ENCODE measurements at regions not wholly inside any gene's neighbourhood (a gene's known extent, or its start where the extent isn't known, plus 50 kb on each side); places are given as distances from the start of the nearest gene placed in this dataset.

DNA sequence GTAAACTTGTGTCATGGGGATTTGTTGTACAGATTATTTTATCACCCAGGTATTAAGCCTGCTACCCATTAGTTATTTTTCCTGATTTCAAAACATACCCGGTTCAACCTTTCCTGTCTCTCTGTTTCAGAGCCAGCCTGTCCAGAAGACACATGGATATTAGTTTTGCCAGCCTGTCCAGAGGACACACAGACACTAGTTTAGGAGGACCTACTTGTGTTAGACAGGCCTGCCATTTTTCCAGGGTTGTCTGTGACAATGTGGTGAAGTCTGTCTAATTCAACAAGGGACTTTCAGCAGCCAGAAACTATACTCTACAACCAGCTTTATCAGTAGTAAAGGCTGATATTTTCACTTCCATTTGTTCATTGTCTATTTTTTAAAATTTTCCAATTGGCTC lies 56.1 kb upstream of the DCC start:
- TF ChIP-seq CTCF (IDR thresholded peaks at IDR 0.05) (no peak), SIN3A (IDR thresholded peaks at IDR 0.05; ENCODE audit: borderline replicate concordance, low read depth, low read length) (no peak), POLR2AphosphoS5 (IDR thresholded peaks at IDR 0.05; ENCODE audit: low read depth, low read length) (no peak), EZH2phosphoT487 (IDR thresholded peaks at IDR 0.05; ENCODE audit: borderline replicate concordance, low read depth) (no peak), ELF1 (IDR thresholded peaks at IDR 0.05) (no peak), FOXM1 (IDR thresholded peaks at IDR 0.05; ENCODE audit: low read depth) (no peak), MXI1 (IDR thresholded peaks at IDR 0.05; ENCODE audit: low read depth, low read length) (no peak), YY1 (IDR thresholded peaks at IDR 0.05; ENCODE audit: low read depth) (no peak), RXRA (IDR thresholded peaks at IDR 0.05; ENCODE audit: borderline replicate concordance, low read depth) (no peak), EP300 (IDR thresholded peaks at IDR 0.05; ENCODE audit: borderline replicate concordance in 1 of 2, low read depth in 1 of 2, low read length in 1 of 2) (no peak)
- TF ChIP-seq, protein P1, sequence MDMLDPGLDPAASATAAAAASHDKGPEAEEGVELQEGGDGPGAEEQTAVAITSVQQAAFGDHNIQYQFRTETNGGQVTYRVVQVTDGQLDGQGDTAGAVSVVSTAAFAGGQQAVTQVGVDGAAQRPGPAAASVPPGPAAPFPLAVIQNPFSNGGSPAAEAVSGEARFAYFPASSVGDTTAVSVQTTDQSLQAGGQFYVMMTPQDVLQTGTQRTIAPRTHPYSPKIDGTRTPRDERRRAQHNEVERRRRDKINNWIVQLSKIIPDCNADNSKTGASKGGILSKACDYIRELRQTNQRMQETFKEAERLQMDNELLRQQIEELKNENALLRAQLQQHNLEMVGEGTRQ (IDR thresholded peaks at IDR 0.05; ENCODE audit: borderline replicate concordance, low read depth, low read length): no peak

All from SK-N-SH (cell line).